ENCODE measurements at regions not wholly inside any gene's neighbourhood (a gene's known extent, or its start where the extent isn't known, plus 50 kb on each side); places are given as distances from the start of the nearest gene placed in this dataset.

- Histone ChIP-seq H3K9ac (no peak overlapping the region), H2AFZ (ENCODE audit: low read depth) (no peak overlapping the region), H3K9me3 (no peaks in the 10 kb centered on the region), H3K4me2 (no peak overlapping the region), H3K36me3 (replicated peaks in 1 of 2; ENCODE audit: control insufficient read depth in 1 of 2, insufficient read depth in 2 of 2, low read length in 1 of 2) (no peaks in the 10 kb centered on the region), H3K4me3 (ENCODE audit: low read depth in 2 of 2, low read length in 1 of 2) (no peak overlapping the region), H3K79me2 (ENCODE audit: insufficient read depth) (no peaks in the 10 kb centered on the region), H3K9me2 (no peaks in the 10 kb centered on the region), H3K27me3 (ENCODE audit: insufficient read depth) (no peaks in the 10 kb centered on the region), H3F3A (replicated peaks; ENCODE audit: insufficient read depth) (peaks cover 6% of the 10 kb centered on the region), H3K27ac (ENCODE audit: low read depth in 2 of 2, low read length in 1 of 2) (no peak overlapping the region), H3K4me1 (ENCODE audit: control insufficient read depth in 1 of 2, insufficient read depth in 2 of 2, low read depth in 1 of 2, low read length in 1 of 2) (peaks cover 6 to 7% of the 10 kb centered on the region in 2 experiments; a peak in 3 of 4 replicates), H4K20me1 (ENCODE audit: insufficient read depth) (no peaks in the 10 kb centered on the region)
- TF ChIP-seq REST (IDR thresholded peaks at IDR 0.05; ENCODE audit: low read depth, low read length) (no peak), FOSL2 (IDR thresholded peaks at IDR 0.05; ENCODE audit: borderline replicate concordance, low read depth) (no peak), GABPA (IDR thresholded peaks at IDR 0.05; ENCODE audit: low read depth) (no peak), FOXM1 (IDR thresholded peaks at IDR 0.05; ENCODE audit: low read depth) (no peak), CHD2 (IDR thresholded peaks at IDR 0.05; ENCODE audit: low read length, partially characterized antibody) (no peak), POLR2AphosphoS5 (IDR thresholded peaks at IDR 0.05; ENCODE audit: low read depth, low read length) (no peak), SMC3 (IDR thresholded peaks at IDR 0.05; ENCODE audit: low read depth, low read length) (no peak), GATA2 (CRISPR knock-in tag; IDR thresholded peaks at IDR 0.05) (no peak), RXRA (IDR thresholded peaks at IDR 0.05; ENCODE audit: borderline replicate concordance, low read depth) (no peak), FOXJ3 (CRISPR knock-in tag; IDR thresholded peaks at IDR 0.05) (no peak)
- DNase-seq, result no peak
- ChIA-PET CTCF (no interaction called here), POLR2A (no interaction called here)
- 71% methylated on average over 7 of the region's 9 CpGs for WGBS (ENCODE audit: low lambda C conversion rate)
Observed at GRCh38 chr10:78388331-78389050, 354.8 kb downstream of the RPS24 start.

GRCh38 chr10:78389419-78389818, 355.8 kb downstream of the RPS24 start:
- DNase-seq, result no peak
- no peak overlapping the region for H3K4me2 ChIP-seq
- no peaks in the 10 kb centered on the region for H3F3A ChIP-seq (replicated peaks; ENCODE audit: insufficient read depth)
- no peaks in the 10 kb centered on the region for H3K36me3 ChIP-seq (replicated peaks in 1 of 2; ENCODE audit: control insufficient read depth in 1 of 2, insufficient read depth in 2 of 2, low read length in 1 of 2)
- H3K79me2 ChIP-seq (ENCODE audit: insufficient read depth), result no peaks in the 10 kb centered on the region
- H3K9ac ChIP-seq, result no peak overlapping the region
- H3K27me3 ChIP-seq (ENCODE audit: insufficient read depth), result no peaks in the 10 kb centered on the region
- 63% methylated on average over 3 of the region's 3 CpGs for WGBS (ENCODE audit: low lambda C conversion rate)
- H3K9me3 ChIP-seq, result no peaks in the 10 kb centered on the region
- H3K27ac ChIP-seq (ENCODE audit: low read depth in 2 of 2, low read length in 1 of 2), result no peak overlapping the region
- no peaks in the 10 kb centered on the region for H4K20me1 ChIP-seq (ENCODE audit: insufficient read depth)
- H2AFZ ChIP-seq (ENCODE audit: low read depth), result no peak overlapping the region
- CTCF ChIA-PET, result no interaction called here
- H3K9me2 ChIP-seq, result no peaks in the 10 kb centered on the region
- H3K4me3 ChIP-seq (ENCODE audit: low read depth in 2 of 2, low read length in 1 of 2), result no peak overlapping the region
- POLR2A ChIA-PET, result no interaction called here
- H3K4me1 ChIP-seq (ENCODE audit: control insufficient read depth in 1 of 2, insufficient read depth in 2 of 2, low read depth in 1 of 2, low read length in 1 of 2), result peaks cover 0 to 7% of the 10 kb centered on the region in 2 experiments; a peak in 1 of 4 replicates
- TF ChIP-seq FOXJ3 (CRISPR knock-in tag; IDR thresholded peaks at IDR 0.05), result no peak
- TF ChIP-seq ZBTB33 (IDR thresholded peaks at IDR 0.05; ENCODE audit: borderline replicate concordance, low read depth), result no peak
- TF ChIP-seq MEF2A (IDR thresholded peaks at IDR 0.05; ENCODE audit: borderline replicate concordance, low read depth), result no peak
- TF ChIP-seq TAF1 (IDR thresholded peaks at IDR 0.05; ENCODE audit: borderline replicate concordance, low read depth, low read length), result no peak
- TF ChIP-seq USF2 (IDR thresholded peaks at IDR 0.05; ENCODE audit: borderline replicate concordance, low read depth, low read length), result no peak
- TF ChIP-seq FOSL2 (IDR thresholded peaks at IDR 0.05; ENCODE audit: borderline replicate concordance, low read depth), result no peak
- no peak for TF ChIP-seq NRF1 (IDR thresholded peaks at IDR 0.05; ENCODE audit: low read depth, low read length)
- TF ChIP-seq RFX5 (IDR thresholded peaks at IDR 0.05; ENCODE audit: low read length), result no peak
- TF ChIP-seq GATA2 (CRISPR knock-in tag; IDR thresholded peaks at IDR 0.05), result no peak
- no peak for TF ChIP-seq RCOR1 (IDR thresholded peaks at IDR 0.05; ENCODE audit: low read length)
- no peak for TF ChIP-seq SIN3A (IDR thresholded peaks at IDR 0.05; ENCODE audit: borderline replicate concordance, low read depth, low read length)
- no peak for TF ChIP-seq FOXM1 (IDR thresholded peaks at IDR 0.05; ENCODE audit: low read depth)
- no peak for TF ChIP-seq GABPA (IDR thresholded peaks at IDR 0.05; ENCODE audit: low read depth)
- TF ChIP-seq CTCF (IDR thresholded peaks at IDR 0.05), result no peak
